Fibroblast of pulmonary artery (primary cell): ENCODE measurements at regions not wholly inside any gene's neighbourhood (a gene's known extent, or its start where the extent isn't known, plus 50 kb on each side); places are given as distances from the start of the nearest gene placed in this dataset.

Source experiments
- DNase-seq: peaks from one replicate; pipeline ENCODE4 v3.0.0-alpha.2; 2010; ENCODE audit warnings: low read depth
- H3K4me3 ChIP-seq: replicated peaks from 2 replicates; pipeline ENCODE4 v1.5.1; 2011; ENCODE audit warnings: low read depth, mild to moderate bottlenecking, control low read depth, low read length, moderate library complexity
- CTCF ChIP-seq: IDR thresholded peaks from 2 replicates; pipeline ENCODE4 v1.5.1; 2011; ENCODE audit warnings: mild to moderate bottlenecking, control low read depth, low read length, inconsistent platforms; ENCODE audit errors: missing control alignments

GRCh38 chr14:35921745-35922144 lies 95.6 kb downstream of the BRMS1L start:
- H3K4me3 ChIP-seq, result no peak overlapping the region
- no peak for DNase-seq
- no peak for TF ChIP-seq CTCF
